GM12878 (cell line): ENCODE measurements at regions not wholly inside any gene's neighbourhood (a gene's known extent, or its start where the extent isn't known, plus 50 kb on each side); places are given as distances from the start of the nearest gene placed in this dataset.

Experiments
- ATAC-seq: fragments of 200-7000 bp; cut with Tn5 transposase; 3 replicates; pipeline ENCODE4 v1.9.1; 2020; ENCODE audit warnings: mild to moderate bottlenecking, moderate library complexity
- BruUV-seq: library from RNA; stranded (reverse); fragments of 400-500 nt; replicated peaks from 2 replicates; lab custom pipeline; 2021; lab: Mats Ljungman, UMichigan
- CTCF ChIA-PET: fragments of 300-600 bp; sonication (Branson Sonifier 250); formaldehyde crosslinking; extraction: SDS; loops from one replicate; lab custom pipeline; 2021; ENCODE audit warnings: inconsistent platforms; lab: Yijun Ruan, JAX
- POLR2A ChIA-PET: fragments of 350-600 bp; formaldehyde crosslinking; extraction: SDS; loops from one replicate; lab custom pipeline; 2021; ENCODE audit warnings: inconsistent platforms; lab: Charles Lee
- RAD21 ChIA-PET: fragments of 300-600 bp; sonication (Branson Sonifier 250); formaldehyde crosslinking; loops from one replicate; lab custom pipeline; 2023; ENCODE audit warnings: antibody characterized with exemption; ENCODE audit not compliant: unreplicated experiment; lab: Charles Lee
- SMC1A ChIA-PET: fragments of 300-600 bp; sonication (Branson Sonifier 250); formaldehyde crosslinking; loops from one replicate; lab custom pipeline; 2023; ENCODE audit not compliant: unreplicated experiment, uncharacterized antibody; lab: Charles Lee
- DNase-seq: peaks from one replicate; pipeline ENCODE4 v3.0.0-alpha.2; 2011; ENCODE audit warnings: low read depth, low spot score
- FAIRE-seq: peaks from 3 replicates; lab custom pipeline; 2011; peaks lifted over from hg19 to GRCh38; lab: Jason Lieb, UNC
- H2AFZ ChIP-seq: 2 replicates; pipeline ENCODE4 v1.6.0; 2011; ENCODE audit warnings: low read depth, low read length, control low read depth; ENCODE audit not compliant: control insufficient read depth
- H3K27ac ChIP-seq: 2 replicates; pipeline ENCODE4 v1.5.1; 2011; ENCODE audit warnings: control low read depth; ENCODE audit not compliant: control insufficient read depth, insufficient read depth
- H3K27me3 ChIP-seq, 2 experiments: replicated peaks in 1 of 2; 2 replicates each; pipeline versions ENCODE4 v1.6.0 to v1.6.1; 2011; ENCODE audit warnings: low read length in 1 of 2; ENCODE audit not compliant: control insufficient read depth in 2 of 2, insufficient read depth in 2 of 2
- H3K36me3 ChIP-seq, 2 experiments: 2 replicates each; pipeline ENCODE4 v1.5.1; 2011; ENCODE audit warnings: low read length in 1 of 2; ENCODE audit not compliant: control insufficient read depth in 2 of 2, insufficient read depth in 2 of 2
- H3K4me1 ChIP-seq: 2 replicates; pipeline ENCODE4 v1.6.1; 2011; ENCODE audit warnings: mild to moderate bottlenecking, low read length, moderate library complexity, mixed read lengths; ENCODE audit not compliant: control insufficient read depth, insufficient read depth
- H3K4me2 ChIP-seq: 2 replicates; pipeline ENCODE4 v1.6.0; 2011; ENCODE audit warnings: control low read depth; ENCODE audit not compliant: control insufficient read depth, insufficient read depth
- H3K4me3 ChIP-seq: fragments of 200-600 bp; sonication (generic); 2 replicates; pipeline ENCODE4 v1.5.1; 2016
- H3K79me2 ChIP-seq: 2 replicates; pipeline ENCODE4 v1.6.0; 2011; ENCODE audit warnings: low read length; ENCODE audit not compliant: control insufficient read depth, insufficient read depth
- H3K9ac ChIP-seq: 2 replicates; pipeline ENCODE4 v1.8.0; 2011; ENCODE audit warnings: low read length, control low read depth, mixed read lengths; ENCODE audit not compliant: control insufficient read depth, insufficient read depth
- H3K9me3 ChIP-seq: replicated peaks from 3 replicates; pipeline ENCODE4 v1.5.1; 2011; ENCODE audit warnings: mild to moderate bottlenecking, low read length; ENCODE audit not compliant: control insufficient read depth, insufficient read depth
- H4K20me1 ChIP-seq: 2 replicates; pipeline ENCODE4 v1.6.0; 2011; ENCODE audit not compliant: control insufficient read depth, insufficient read depth
- CHD2 ChIP-seq: IDR thresholded peaks from 2 replicates; pipeline ENCODE4 v1.6.1; 2011; ENCODE audit warnings: low read depth, low read length, improper control_type of control experiment, borderline replicate concordance
- EED ChIP-seq: sonication (generic); IDR thresholded peaks from 2 replicates; pipeline ENCODE4 v1.6.1; 2016; ENCODE audit warnings: antibody characterized with exemption, low read depth
- EGR1 ChIP-seq, 2 experiments: IDR thresholded peaks; 1 replicate in 1 of 2; 2 replicates in 1 of 2; pipeline ENCODE4 v1.6.1; 2011 to 2012; ENCODE audit warnings: low read depth in 2 of 2, low read length in 2 of 2, borderline replicate concordance in 1 of 2, mild to moderate bottlenecking in 1 of 2, moderate library complexity in 1 of 2
- FOS ChIP-seq: IDR thresholded peaks from 3 replicates; pipeline ENCODE4 v1.6.1; 2011; ENCODE audit warnings: borderline replicate concordance; ENCODE audit not compliant: insufficient read length; ENCODE audit errors: extremely low read depth
- FOXK2 ChIP-seq: fragments of 450-650 bp; IDR thresholded peaks from 2 replicates; pipeline ENCODE4 v1.6.1; 2017; ENCODE audit warnings: mild to moderate bottlenecking, moderate library complexity
- NFYB ChIP-seq: IDR thresholded peaks from 2 replicates; pipeline ENCODE4 v1.6.1; 2011; ENCODE audit warnings: low read depth, mild to moderate bottlenecking, low read length, improper control_type of control experiment, moderate library complexity; ENCODE audit not compliant: insufficient read depth
- PKNOX1 ChIP-seq: fragments of 450-650 bp; IDR thresholded peaks from 2 replicates; pipeline ENCODE4 v1.6.1; 2016; ENCODE audit warnings: mild to moderate bottlenecking
- PML ChIP-seq: IDR thresholded peaks from 2 replicates; pipeline ENCODE4 v1.6.1; 2012; ENCODE audit warnings: low read length, inconsistent platforms
- SIN3A ChIP-seq: IDR thresholded peaks from 2 replicates; pipeline ENCODE4 v1.6.1; 2012; ENCODE audit warnings: low read depth, low read length, improper control_type of control experiment
- SMAD1 ChIP-seq: fragments of 450-650 bp; IDR thresholded peaks from 2 replicates; pipeline ENCODE4 v1.6.1; 2018; ENCODE audit warnings: mild to moderate bottlenecking, low read depth; ENCODE audit not compliant: partially characterized antibody
- USF2 ChIP-seq: IDR thresholded peaks from 2 replicates; pipeline ENCODE4 v1.6.1; 2011; ENCODE audit warnings: low read depth, low read length, improper control_type of control experiment, borderline replicate concordance
- WGBS: methylation state at CpG from one replicate; pipeline ENCODE4 v1.1.6; 2016; ENCODE audit warnings: low lambda C conversion rate; ENCODE audit not compliant: insufficient replicate concordance, insufficient coverage; ENCODE audit errors: missing lambda C conversion rate; 5-methylcytosine and 5-hydroxymethylcytosine counted together
- in situ Hi-C: fragments of 300-500 bp; cut with MboI; formaldehyde crosslinking; loops from 9 replicates; pipeline ENCODE4 v1.14.3; 2018; ENCODE audit warnings: mixed read lengths
- intact Hi-C: fragments of 100-400 bp; cut with micrococcal nuclease; formaldehyde crosslinking; loops from one replicate; pipeline ENCODE4 v1.14.2; 2022; ENCODE audit not compliant: unreplicated experiment
- TF ChIP-seq, protein P1 (sequence below): fragments of 450-650 bp; IDR thresholded peaks from 2 replicates; pipeline ENCODE4 v1.6.1; 2017; ENCODE audit warnings: low read depth, mild to moderate bottlenecking, moderate library complexity
- TF ChIP-seq, protein P2 (sequence below): IDR thresholded peaks from 2 replicates; pipeline ENCODE4 v1.6.1; 2012; ENCODE audit warnings: low read depth, low read length, improper control_type of control experiment

DNA sequence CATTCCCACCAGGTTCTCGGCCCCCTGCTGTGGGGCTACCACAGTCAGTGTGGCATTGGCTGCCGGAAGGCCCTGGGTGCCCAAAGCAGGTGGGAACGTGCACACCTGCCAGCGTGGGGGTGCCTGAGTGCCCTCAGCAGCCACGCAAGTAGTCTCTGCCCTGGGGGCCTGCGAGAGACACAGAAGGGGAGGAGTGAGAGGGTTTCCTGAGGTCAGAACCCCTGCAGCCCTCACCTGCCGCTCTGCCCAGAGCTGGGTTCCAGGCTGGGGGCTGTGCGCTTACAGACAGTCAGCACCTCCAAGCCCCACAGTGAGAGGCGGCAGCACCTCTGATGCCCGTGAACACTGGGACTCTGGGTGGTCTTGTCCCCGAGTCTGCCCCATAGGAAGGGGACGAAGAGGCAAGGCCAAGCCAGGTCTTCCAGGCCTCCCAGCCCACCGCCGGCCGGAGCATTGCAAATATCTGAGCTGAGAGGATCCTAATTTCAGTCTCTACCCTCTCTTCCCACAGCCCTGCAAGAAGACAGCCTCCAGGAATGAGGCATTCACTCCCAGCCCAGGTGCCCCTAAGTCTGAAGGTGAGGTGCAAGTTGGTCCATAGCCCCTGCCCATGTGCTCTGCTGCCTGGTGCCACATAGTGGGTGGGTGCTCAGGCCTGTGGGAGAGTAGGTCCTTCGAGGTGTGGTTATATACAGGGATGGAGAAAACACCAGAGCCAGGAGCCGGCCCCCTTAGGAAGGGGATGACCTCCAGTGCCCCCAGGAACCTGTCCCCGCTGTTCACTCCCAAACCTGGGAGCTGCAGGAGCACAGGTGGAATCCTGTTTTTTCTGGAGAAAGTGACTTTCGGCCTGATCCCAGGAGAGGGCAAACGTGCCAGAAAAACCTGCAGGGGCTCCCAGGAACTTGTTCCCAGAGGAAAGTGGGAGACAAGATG is 291.1 kb upstream of the RTL1 start:
- Histone ChIP-seq H3K27ac (no peak overlapping the region), H4K20me1 (no peaks in the 10 kb centered on the region), H3K79me2 (no peaks in the 10 kb centered on the region), H3K4me3 (no peak overlapping the region), H3K9ac (no peak overlapping the region), H3K9me3 (no peaks in the 10 kb centered on the region), H3K27me3 (no peaks in the 10 kb centered on the region), H3K4me1 (no peaks in the 10 kb centered on the region), H3K36me3 (no peaks in the 10 kb centered on the region), H3K4me2 (no peak overlapping the region), H2AFZ (no peak overlapping the region)
- ChIA-PET SMC1A (no interaction called here), CTCF (no interaction called here), RAD21 (no interaction called here), POLR2A (no interaction called here)
- in situ Hi-C loops (no loop called here), intact Hi-C loops (no loop called here)
- WGBS, result 32% methylated on average over 20 of the region's 20 CpGs
- no TSS peak for BruUV-seq
- no peak for FAIRE-seq
- no peak for ATAC-seq
- TF ChIP-seq CHD2 (no peak), PKNOX1 (no peak), USF2 (no peak), FOXK2 (no peak), EED (no peak), FOS (no peak), EGR1 (IDR thresholded peaks at IDR 0.05; ENCODE audit: borderline replicate concordance in 1 of 2, low read depth in 2 of 2, low read length in 2 of 2) (no peak), SMAD1 (no peak), PML (no peak), SIN3A (no peak), NFYB (no peak)
- TF ChIP-seq, protein P1, sequence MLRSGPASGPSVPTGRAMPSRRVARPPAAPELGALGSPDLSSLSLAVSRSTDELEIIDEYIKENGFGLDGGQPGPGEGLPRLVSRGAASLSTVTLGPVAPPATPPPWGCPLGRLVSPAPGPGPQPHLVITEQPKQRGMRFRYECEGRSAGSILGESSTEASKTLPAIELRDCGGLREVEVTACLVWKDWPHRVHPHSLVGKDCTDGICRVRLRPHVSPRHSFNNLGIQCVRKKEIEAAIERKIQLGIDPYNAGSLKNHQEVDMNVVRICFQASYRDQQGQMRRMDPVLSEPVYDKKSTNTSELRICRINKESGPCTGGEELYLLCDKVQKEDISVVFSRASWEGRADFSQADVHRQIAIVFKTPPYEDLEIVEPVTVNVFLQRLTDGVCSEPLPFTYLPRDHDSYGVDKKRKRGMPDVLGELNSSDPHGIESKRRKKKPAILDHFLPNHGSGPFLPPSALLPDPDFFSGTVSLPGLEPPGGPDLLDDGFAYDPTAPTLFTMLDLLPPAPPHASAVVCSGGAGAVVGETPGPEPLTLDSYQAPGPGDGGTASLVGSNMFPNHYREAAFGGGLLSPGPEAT, result no peak
- TF ChIP-seq, protein P2, sequence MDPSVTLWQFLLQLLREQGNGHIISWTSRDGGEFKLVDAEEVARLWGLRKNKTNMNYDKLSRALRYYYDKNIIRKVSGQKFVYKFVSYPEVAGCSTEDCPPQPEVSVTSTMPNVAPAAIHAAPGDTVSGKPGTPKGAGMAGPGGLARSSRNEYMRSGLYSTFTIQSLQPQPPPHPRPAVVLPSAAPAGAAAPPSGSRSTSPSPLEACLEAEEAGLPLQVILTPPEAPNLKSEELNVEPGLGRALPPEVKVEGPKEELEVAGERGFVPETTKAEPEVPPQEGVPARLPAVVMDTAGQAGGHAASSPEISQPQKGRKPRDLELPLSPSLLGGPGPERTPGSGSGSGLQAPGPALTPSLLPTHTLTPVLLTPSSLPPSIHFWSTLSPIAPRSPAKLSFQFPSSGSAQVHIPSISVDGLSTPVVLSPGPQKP, result no peak
- no peak for DNase-seq
